GM23338 (cell line): ENCODE measurements at regions not wholly inside any gene's neighbourhood (a gene's known extent, or its start where the extent isn't known, plus 50 kb on each side); places are given as distances from the start of the nearest gene placed in this dataset.

ENCODE experiments used
- ATAC-seq: fragments of 200-7000 bp; cut with Tn5 transposase; 3 replicates; pipeline ENCODE4 v1.9.1; 2020
- DNase-seq: peaks from one replicate; pipeline ENCODE4 v3.0.0-alpha.2; 2015; ENCODE audit warnings: low spot score
- H2AFZ ChIP-seq: fragments of 200-600 bp; sonication (generic); 2 replicates; pipeline ENCODE4 v1.8.0; 2016; ENCODE audit warnings: antibody characterized with exemption, mild to moderate bottlenecking, moderate library complexity
- H3F3A ChIP-seq: fragments of 200-600 bp; sonication (generic); replicated peaks from 2 replicates; pipeline ENCODE4 v1.8.0; 2017; ENCODE audit warnings: antibody characterized with exemption, mixed run types, low read depth
- H3K27ac ChIP-seq: fragments of 200-600 bp; sonication (generic); 2 replicates; pipeline ENCODE4 v1.6.1; 2016; ENCODE audit warnings: low read depth
- H3K27me3 ChIP-seq: fragments of 200-600 bp; sonication (generic); 2 replicates; pipeline ENCODE4 v1.8.0; 2016; ENCODE audit warnings: mild to moderate bottlenecking, mixed run types, moderate library complexity; ENCODE audit not compliant: insufficient read depth
- H3K36me3 ChIP-seq: fragments of 200-600 bp; sonication (generic); 2 replicates; pipeline ENCODE4 v1.8.0; 2016; ENCODE audit warnings: mild to moderate bottlenecking; ENCODE audit not compliant: insufficient read depth
- H3K4me1 ChIP-seq: fragments of 200-600 bp; sonication (generic); 2 replicates; pipeline ENCODE4 v1.8.0; 2016; ENCODE audit warnings: mild to moderate bottlenecking, moderate library complexity; ENCODE audit not compliant: insufficient read depth
- H3K4me2 ChIP-seq: fragments of 200-600 bp; sonication (generic); 2 replicates; pipeline ENCODE4 v1.7.1; 2017; ENCODE audit warnings: mixed run types
- H3K4me3 ChIP-seq: fragments of 200-600 bp; sonication (generic); 2 replicates; pipeline ENCODE4 v1.6.1; 2016; ENCODE audit warnings: mixed run types
- H3K79me2 ChIP-seq: fragments of 200-600 bp; sonication (generic); replicated peaks from 2 replicates; pipeline ENCODE4 v1.8.0; 2017; ENCODE audit warnings: mild to moderate bottlenecking; ENCODE audit not compliant: insufficient read depth
- H3K9me2 ChIP-seq: fragments of 200-600 bp; sonication (generic); 2 replicates; pipeline ENCODE4 v1.8.0; 2017; ENCODE audit not compliant: insufficient read depth
- H4K20me1 ChIP-seq: fragments of 200-600 bp; sonication (generic); replicated peaks from 2 replicates; pipeline ENCODE4 v1.8.0; 2017; ENCODE audit warnings: mild to moderate bottlenecking; ENCODE audit not compliant: insufficient read depth
- H3K27ac Mint-ChIP-seq: 2 replicates; pipeline ENCODE4 v1.8.0; 2020; ENCODE audit warnings: inconsistent platforms, mild to moderate bottlenecking, moderate library complexity, mixed read lengths
- H3K27me3 Mint-ChIP-seq: 3 replicates; pipeline ENCODE4 v1.8.0; 2022; ENCODE audit warnings: low read depth, mild to moderate bottlenecking, moderate library complexity, mixed read lengths, inconsistent platforms; ENCODE audit not compliant: insufficient read depth, poor library complexity
- H3K36me3 Mint-ChIP-seq: 3 replicates; pipeline ENCODE4 v1.8.0; 2021; ENCODE audit warnings: low read depth, mild to moderate bottlenecking, inconsistent platforms, moderate library complexity, mixed read lengths
- H3K4me1 Mint-ChIP-seq: 3 replicates; pipeline ENCODE4 v1.8.0; 2020; ENCODE audit warnings: mild to moderate bottlenecking, inconsistent platforms, mixed read lengths
- H3K4me3 Mint-ChIP-seq: 3 replicates; pipeline ENCODE4 v1.8.0; 2021; ENCODE audit warnings: moderate library complexity, mild to moderate bottlenecking, inconsistent platforms, mixed read lengths
- H3K9me3 Mint-ChIP-seq: 3 replicates; pipeline ENCODE4 v1.8.0; 2020; ENCODE audit warnings: moderate library complexity, mild to moderate bottlenecking, inconsistent platforms, mixed read lengths
- CREB1 ChIP-seq: fragments of 250-450 bp; sonication (Bioruptor Pico); IDR thresholded peaks from 2 replicates; pipeline ENCODE4 v1.5.0; 2020; ENCODE audit warnings: low read depth, mild to moderate bottlenecking, moderate library complexity
- ETS1 ChIP-seq: IDR thresholded peaks from 2 replicates; pipeline ENCODE4 v1.6.1; 2016; ENCODE audit warnings: antibody characterized with exemption
- EZH2 ChIP-seq: fragments of 200-600 bp; sonication (generic); IDR thresholded peaks from one replicate; pipeline ENCODE4 v1.8.0; 2017; ENCODE audit warnings: antibody characterized with exemption, mild to moderate bottlenecking, low read depth; ENCODE audit not compliant: unreplicated experiment
- EZH2phosphoT487 ChIP-seq: fragments of 200-600 bp; sonication (generic); IDR thresholded peaks from one replicate; pipeline ENCODE4 v1.8.1; 2018; ENCODE audit warnings: antibody characterized with exemption; ENCODE audit not compliant: unreplicated experiment
- JUNB ChIP-seq: IDR thresholded peaks from one replicate; pipeline ENCODE4 v1.6.1; 2016; ENCODE audit warnings: antibody characterized with exemption; ENCODE audit not compliant: unreplicated experiment
- NANOG ChIP-seq: IDR thresholded peaks from 2 replicates; pipeline ENCODE4 v1.6.1; 2016; ENCODE audit warnings: antibody characterized with exemption, borderline replicate concordance
- POLR2AphosphoS5 ChIP-seq: IDR thresholded peaks from 2 replicates; pipeline ENCODE4 v1.6.1; 2016; ENCODE audit warnings: antibody characterized with exemption, low read depth
- REST ChIP-seq: IDR thresholded peaks from one replicate; pipeline ENCODE4 v1.6.1; 2018; ENCODE audit warnings: antibody characterized with exemption; ENCODE audit not compliant: unreplicated experiment
- STAT1 ChIP-seq: IDR thresholded peaks from one replicate; pipeline ENCODE4 v1.6.1; 2016; ENCODE audit warnings: antibody characterized with exemption; ENCODE audit not compliant: unreplicated experiment
- ZNF331 ChIP-seq: fragments of 250-450 bp; sonication (Bioruptor Pico); IDR thresholded peaks from 2 replicates; pipeline ENCODE4 v1.5.0; 2020; ENCODE audit warnings: low read depth, mild to moderate bottlenecking, moderate library complexity
- ZNF462 ChIP-seq: fragments of 250-450 bp; sonication (Bioruptor Pico); IDR thresholded peaks from 2 replicates; pipeline ENCODE4 v1.5.0; 2020; ENCODE audit warnings: mild to moderate bottlenecking, moderate library complexity

GRCh38 chr14:34119107-34119858 lies 168.4 kb upstream of the EGLN3 start:
- H2AFZ ChIP-seq = peak overlapping the region; percentile 47; the same call in 1 of the 2 replicates
- no peak overlapping the region for H3K4me3 Mint-ChIP-seq
- no peak overlapping the region for H3K4me3 ChIP-seq
- H4K20me1 ChIP-seq = no peaks in the 10 kb centered on the region
- H3K4me1 ChIP-seq = no peaks in the 10 kb centered on the region
- no peak for TF ChIP-seq ZNF331
- TF ChIP-seq JUNB = no peak
- TF ChIP-seq CREB1 (CRISPR knock-in tag) = no peak
- TF ChIP-seq ZNF462 (CRISPR knock-in tag) = no peak
- TF ChIP-seq EZH2 = no peak
- TF ChIP-seq EZH2phosphoT487 = no peak
- TF ChIP-seq STAT1 = no peak
- no peak for TF ChIP-seq ETS1
- TF ChIP-seq NANOG = no peak
- no peak for TF ChIP-seq POLR2AphosphoS5
- TF ChIP-seq REST = no peak
- no peaks in the 10 kb centered on the region for H3K27me3 ChIP-seq
- H3K36me3 ChIP-seq = no peaks in the 10 kb centered on the region
- H3K79me2 ChIP-seq = no peaks in the 10 kb centered on the region
- DNase-seq = no peak
- H3K27me3 Mint-ChIP-seq = peaks cover 2% of the 10 kb centered on the region
- H3K27ac Mint-ChIP-seq = no peak overlapping the region
- H3K9me3 Mint-ChIP-seq = peaks cover 3% of the 10 kb centered on the region; the same call in 1 of the 3 replicates
- ATAC-seq = no peak
- H3K4me2 ChIP-seq = no peak overlapping the region
- no peaks in the 10 kb centered on the region for H3K36me3 Mint-ChIP-seq
- no peaks in the 10 kb centered on the region for H3K4me1 Mint-ChIP-seq
- no peaks in the 10 kb centered on the region for H3F3A ChIP-seq
- H3K9me2 ChIP-seq = peaks cover 8% of the 10 kb centered on the region; the same call in 1 of the 2 replicates
- H3K27ac ChIP-seq = no peak overlapping the region
